HG03175 (cell line): ENCODE measurements at regions not wholly inside any gene's neighbourhood (a gene's known extent, or its start where the extent isn't known, plus 50 kb on each side); places are given as distances from the start of the nearest gene placed in this dataset.

Experiments
- ATAC-seq: cut with Tn5 transposase; IDR thresholded peaks from one replicate; pipeline ENCODE4 v1.9.1; 2021; ENCODE audit warnings: mild to moderate bottlenecking, moderate library complexity; ENCODE audit not compliant: unreplicated experiment

DNA sequence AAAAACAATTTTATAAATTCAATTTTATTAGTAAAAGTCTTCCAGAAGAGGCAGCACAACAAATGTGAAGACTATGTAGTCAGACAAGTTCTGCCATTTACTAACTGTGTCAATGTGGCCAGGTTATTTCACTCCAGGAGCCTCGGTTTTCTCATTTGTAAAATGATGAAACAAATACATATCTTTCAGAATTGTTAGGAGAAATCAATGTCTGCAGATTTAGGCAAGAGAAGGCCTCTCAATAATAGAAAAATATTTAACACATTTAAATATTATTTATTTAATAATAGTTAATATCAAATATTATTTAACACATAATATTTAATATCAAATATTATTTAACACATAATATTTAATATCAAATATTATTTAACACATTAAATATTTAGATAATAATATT is 75.6 kb upstream of the PTGFR start:
- no peak for ATAC-seq

DNA sequence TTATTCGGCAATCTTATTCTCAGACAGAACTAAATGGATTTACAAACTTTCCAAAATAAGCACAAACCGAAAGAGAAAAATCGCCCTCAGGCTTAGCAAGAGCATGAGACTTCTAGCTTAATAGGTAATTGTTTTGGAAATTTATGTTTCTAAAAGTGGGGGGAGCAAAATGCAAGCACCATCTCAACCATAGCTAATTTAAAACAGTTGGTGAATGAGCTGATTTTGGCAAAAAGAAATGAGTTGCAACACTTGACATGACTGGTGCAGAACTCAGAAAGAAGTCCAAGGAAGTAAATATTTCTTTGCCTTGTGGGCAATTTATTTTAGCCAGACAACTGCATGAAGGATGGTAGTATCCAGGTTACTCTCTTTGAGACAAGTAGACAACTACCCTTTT is 71.5 kb upstream of the PTGFR start:
- ATAC-seq, result no peak

DNA sequence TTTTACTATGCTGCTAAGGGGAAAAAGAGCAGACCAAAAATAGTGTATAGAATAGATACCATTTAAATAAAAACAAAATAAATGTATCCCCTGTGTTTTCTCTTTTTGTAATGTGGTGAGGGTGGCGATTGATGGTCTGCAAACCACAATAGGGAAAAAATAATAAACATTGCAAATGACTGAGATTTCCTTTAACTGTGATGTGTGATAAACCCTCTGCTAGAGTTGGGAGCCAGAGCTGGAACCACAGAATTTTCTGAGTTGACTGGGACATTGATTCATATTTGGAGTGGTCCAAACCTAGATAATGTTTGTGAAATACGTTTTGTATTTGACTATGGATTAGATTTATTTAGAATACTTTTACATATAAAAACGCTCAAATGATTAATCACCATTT is 70.6 kb upstream of the PTGFR start:
- ATAC-seq, result no peak

DNA sequence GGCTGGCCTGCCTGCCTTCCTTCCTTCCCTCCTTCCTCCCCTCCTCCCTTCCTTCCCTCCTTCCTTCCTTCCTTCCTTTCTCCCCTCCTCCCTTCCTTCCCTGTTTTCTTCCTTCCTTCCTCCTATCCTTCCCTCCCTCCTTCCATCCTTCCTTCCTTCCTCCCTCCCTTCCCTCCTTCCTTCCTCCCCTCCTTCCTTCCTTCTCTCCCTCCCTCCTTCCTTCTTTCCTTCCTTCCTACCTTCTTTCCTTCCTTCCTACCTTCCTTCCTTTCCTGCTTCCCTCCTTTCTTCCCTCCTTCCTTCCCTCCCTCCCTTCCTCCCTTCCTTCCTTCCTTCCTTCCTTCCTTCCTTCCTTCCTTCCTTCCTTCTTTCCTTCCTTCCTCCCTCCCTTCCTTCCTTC is 70.1 kb upstream of the PTGFR start:
- ATAC-seq, result no peak

DNA sequence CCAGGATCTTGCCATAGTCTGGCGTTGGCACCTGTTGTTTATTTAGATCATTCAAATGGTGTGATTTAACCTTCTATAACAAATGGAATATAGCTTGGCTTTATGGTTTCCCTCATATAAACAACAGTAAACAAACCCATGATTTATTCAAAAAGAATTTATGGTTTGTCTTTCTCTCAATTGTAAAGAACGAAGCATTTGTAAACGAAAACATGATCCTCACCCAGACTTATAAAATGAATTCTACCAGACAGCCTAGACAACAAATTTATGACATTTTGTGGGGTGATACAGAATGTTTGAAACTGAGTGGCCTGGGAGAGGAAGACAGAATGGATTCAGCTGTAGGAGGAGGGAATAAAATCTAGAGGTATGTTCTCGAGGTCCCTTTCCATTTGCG is 66.1 kb upstream of the PTGFR start:
- ATAC-seq, result no peak

DNA sequence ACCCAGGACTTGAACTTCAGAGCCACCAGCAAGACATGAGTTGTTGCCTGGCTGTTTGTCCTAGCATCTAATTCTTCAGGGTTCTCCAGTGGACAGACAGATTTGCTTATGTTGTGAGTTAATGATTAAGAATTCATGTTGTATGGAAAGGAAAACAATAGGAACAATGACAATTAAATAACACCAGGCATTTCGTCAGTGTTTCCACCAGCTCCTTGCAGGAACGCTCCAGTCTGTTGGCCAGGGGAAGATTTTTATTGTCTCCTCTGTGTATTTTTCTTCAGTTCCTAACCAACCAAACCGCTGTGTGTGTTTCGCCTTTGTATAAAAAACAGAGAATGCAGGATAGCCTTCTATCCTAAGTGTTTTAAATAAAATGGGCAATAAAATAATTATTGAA is 64.4 kb upstream of the PTGFR start:
- ATAC-seq, result no peak

DNA sequence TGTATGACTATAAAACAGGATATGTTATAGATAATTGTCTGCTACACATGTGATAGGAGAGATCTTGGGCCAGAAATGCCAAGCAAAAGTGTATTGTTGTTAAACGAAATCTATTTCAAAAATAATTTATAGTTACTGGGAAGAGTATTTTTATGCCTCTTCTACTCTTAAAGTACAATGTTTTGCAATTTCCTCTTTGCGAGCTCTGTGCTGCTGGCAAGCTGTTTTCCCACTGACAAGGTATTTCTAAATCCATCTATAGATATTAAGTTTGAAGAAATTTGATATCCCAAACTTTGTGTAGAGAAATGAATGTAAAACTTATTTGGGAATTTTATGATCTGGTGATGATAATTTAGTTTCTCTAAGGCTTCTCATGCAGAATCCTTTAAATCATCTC is 63.3 kb upstream of the PTGFR start:
- ATAC-seq, result no peak

DNA sequence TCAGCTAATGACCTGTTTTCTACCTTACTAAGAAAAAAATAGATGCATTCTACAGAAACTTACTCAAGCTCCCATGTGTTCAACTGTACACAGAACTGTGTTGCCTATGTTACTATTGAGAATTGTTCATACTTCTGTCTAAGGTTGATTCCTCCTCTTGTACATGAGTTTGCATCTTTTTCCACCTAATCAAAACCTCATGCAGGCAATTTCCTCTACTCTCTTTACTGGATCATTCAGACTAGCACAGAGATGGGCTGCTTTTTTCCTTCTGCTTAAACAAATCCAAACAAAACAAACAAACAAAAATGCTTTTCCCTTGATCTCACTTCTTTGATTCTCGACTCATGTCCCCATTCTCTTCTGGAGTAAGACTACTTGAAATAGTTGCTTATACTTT is 58.8 kb upstream of the PTGFR start:
- ATAC-seq, result no peak

DNA sequence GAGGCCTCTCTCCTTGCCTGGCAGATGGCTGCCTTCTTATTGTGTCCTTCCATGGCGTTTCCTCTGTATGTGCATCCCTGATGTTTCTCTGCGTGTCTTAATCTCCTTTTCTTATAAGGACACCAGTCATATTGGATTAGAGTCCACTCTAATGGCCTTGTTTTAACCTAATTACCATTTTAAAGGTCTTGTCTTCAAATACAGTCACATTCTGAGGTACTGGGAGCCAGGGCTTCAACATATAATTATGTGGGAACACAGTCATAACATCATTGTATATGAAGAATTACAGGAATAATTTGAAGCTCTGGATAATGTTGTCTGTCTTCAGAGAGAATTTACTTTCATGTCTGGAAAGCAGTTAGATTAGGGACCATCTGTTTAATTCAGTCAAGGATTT is 56.4 kb upstream of the PTGFR start:
- no peak for ATAC-seq

DNA sequence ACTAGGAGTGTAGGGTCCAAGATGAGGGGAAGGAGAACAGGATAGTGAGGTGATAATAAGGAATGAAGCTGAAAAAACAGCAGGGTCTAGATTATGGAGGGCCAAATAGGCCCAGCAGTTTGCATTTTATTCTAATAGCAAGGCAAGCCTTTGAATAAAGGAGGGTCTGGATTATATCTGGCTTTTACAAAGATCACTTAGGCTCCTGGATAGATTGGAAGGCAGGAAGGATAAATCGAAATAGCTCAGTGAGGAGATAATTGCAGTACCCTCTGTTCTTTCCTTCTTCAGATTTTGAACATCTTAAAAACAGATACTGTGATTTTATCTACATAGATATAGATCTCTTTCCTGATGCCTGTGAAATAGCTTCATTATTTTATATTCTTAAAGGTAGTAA is 53.8 kb upstream of the PTGFR start:
- no peak for ATAC-seq

DNA sequence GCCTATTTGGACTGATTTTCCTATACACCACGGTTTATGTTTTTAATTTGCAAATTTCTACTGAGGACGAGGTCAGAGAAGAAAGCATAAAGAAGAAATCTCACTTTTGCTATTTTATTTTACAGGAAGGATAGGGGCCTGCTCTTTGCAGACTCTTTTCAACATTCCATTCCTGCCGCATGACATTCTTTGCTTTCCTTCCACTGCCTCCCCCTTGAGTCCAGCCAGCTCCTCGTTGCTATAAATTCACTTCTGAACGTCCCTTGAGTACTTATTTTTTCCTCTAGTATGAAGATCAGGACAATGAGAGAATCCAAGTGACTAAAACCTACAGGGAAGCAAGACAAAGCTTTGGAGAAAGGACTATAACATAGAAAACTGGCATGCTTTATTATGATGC is 53.4 kb upstream of the PTGFR start:
- no peak for ATAC-seq

DNA sequence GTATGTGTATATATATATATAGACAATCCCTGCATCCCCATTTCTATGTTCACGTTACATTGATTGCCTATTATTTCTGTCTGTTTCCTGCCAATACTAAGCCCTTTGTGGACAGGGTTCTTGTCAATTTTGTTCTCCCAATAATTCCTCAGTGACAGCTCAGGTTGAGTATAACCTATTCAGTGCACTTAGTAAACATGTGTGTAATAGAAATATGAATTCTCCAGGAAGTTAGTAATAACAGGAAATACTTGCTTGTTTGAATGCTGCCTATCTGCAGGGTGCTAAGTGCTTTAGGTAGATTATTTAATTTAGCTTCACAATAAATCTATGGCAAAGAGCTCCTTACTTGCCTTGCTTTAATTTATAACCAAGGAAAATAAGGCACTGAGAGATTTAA is 52.8 kb upstream of the PTGFR start:
- no peak for ATAC-seq

DNA sequence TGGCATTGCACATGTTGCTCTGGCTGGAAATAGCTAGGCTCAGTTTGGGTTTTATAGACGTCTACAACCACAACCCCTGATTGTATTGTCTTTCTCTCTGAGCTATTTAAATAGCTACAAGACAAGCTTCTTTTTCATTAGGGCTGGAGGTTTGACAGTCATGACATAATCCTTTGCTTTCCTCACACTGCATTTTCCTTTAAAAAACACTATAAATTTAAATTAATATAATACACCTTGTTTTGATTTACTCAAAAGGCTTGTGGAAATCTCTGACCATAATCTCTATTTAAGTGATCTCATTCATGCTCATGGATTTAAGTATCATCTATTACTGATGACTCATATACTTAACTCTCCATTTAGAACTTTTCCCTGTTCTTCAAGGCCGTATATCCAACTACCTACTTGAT is 50.4 kb upstream of the PTGFR start:
- ATAC-seq, result no peak
